Smooth muscle cell (in vitro differentiated cells): ENCODE measurements at regions not wholly inside any gene's neighbourhood (a gene's known extent, or its start where the extent isn't known, plus 50 kb on each side); places are given as distances from the start of the nearest gene placed in this dataset.

ENCODE experiments used
- DNase-seq: peaks from one replicate; lab custom pipeline; 2025; ENCODE audit not compliant: unreplicated experiment; lab: John Stamatoyannopoulos, UW
- H2AFZ ChIP-seq: fragments of 200-600 bp; sonication (generic); 2 replicates; pipeline ENCODE4 v1.6.0; 2016; ENCODE audit warnings: antibody characterized with exemption, low read depth, mild to moderate bottlenecking
- H3F3A ChIP-seq: fragments of 200-600 bp; sonication (generic); 2 replicates; pipeline ENCODE4 v1.6.0; 2017; ENCODE audit warnings: antibody characterized with exemption, low read depth
- H3K27ac ChIP-seq: fragments of 200-600 bp; sonication (generic); 2 replicates; pipeline ENCODE4 v1.5.1; 2016; ENCODE audit warnings: low read depth, mild to moderate bottlenecking
- H3K27me3 ChIP-seq: fragments of 200-600 bp; sonication (generic); 2 replicates; pipeline ENCODE4 v1.6.1; 2016; ENCODE audit warnings: low read depth, mild to moderate bottlenecking
- H3K36me3 ChIP-seq: fragments of 200-600 bp; sonication (generic); 2 replicates; pipeline ENCODE4 v1.5.1; 2016; ENCODE audit warnings: low read depth
- H3K4me1 ChIP-seq: fragments of 200-600 bp; sonication (generic); 2 replicates; pipeline ENCODE4 v1.5.1; 2016; ENCODE audit warnings: low read depth
- H3K4me2 ChIP-seq: fragments of 200-600 bp; sonication (generic); 2 replicates; pipeline ENCODE4 v1.6.0; 2016; ENCODE audit warnings: mild to moderate bottlenecking
- H3K4me3 ChIP-seq: fragments of 200-600 bp; sonication (generic); 2 replicates; pipeline ENCODE4 v1.5.1; 2016; ENCODE audit warnings: mild to moderate bottlenecking
- H3K79me2 ChIP-seq: fragments of 200-600 bp; sonication (generic); 2 replicates; pipeline ENCODE4 v1.6.0; 2016; ENCODE audit warnings: low read depth, mild to moderate bottlenecking
- H3K9ac ChIP-seq: fragments of 200-600 bp; sonication (generic); 2 replicates; pipeline ENCODE4 v1.6.0; 2016; ENCODE audit warnings: low read depth
- H3K9me3 ChIP-seq: fragments of 200-600 bp; sonication (generic); replicated peaks from 2 replicates; pipeline ENCODE4 v1.5.1; 2016; ENCODE audit warnings: low read depth
- H4K20me1 ChIP-seq: fragments of 200-600 bp; sonication (generic); 2 replicates; pipeline ENCODE4 v1.6.0; 2016; ENCODE audit warnings: low read depth
- CTCF ChIP-seq: fragments of 200-600 bp; sonication (generic); IDR thresholded peaks from 2 replicates; pipeline ENCODE4 v1.5.1; 2017; ENCODE audit warnings: borderline replicate concordance, mild to moderate bottlenecking, antibody characterized with exemption; ENCODE audit not compliant: insufficient read depth, poor library complexity, severe bottlenecking
- WGBS: methylation state at CpG from one replicate; pipeline ENCODE4 v1.1.7; 2016; ENCODE audit warnings: low lambda C conversion rate; 5-methylcytosine and 5-hydroxymethylcytosine counted together

GRCh38 chr3:43211681-43212080 is 74.7 kb upstream of the SNRK start:
- H3K4me3 ChIP-seq, result no peak overlapping the region
- H3K9ac ChIP-seq, result no peak overlapping the region
- DNase-seq, result no peak
- H3K27me3 ChIP-seq, result peaks cover 47% of the 10 kb centered on the region
- no peak overlapping the region for H3K27ac ChIP-seq
- no peaks in the 10 kb centered on the region for H3K79me2 ChIP-seq
- H3K4me1 ChIP-seq, result no peaks in the 10 kb centered on the region
- WGBS, result 90% methylated on average over 5 of the region's 5 CpGs
- no peak overlapping the region for H3K4me2 ChIP-seq
- no peaks in the 10 kb centered on the region for H3K36me3 ChIP-seq
- H3K9me3 ChIP-seq, result no peaks in the 10 kb centered on the region
- H4K20me1 ChIP-seq, result no peaks in the 10 kb centered on the region
- H2AFZ ChIP-seq, result no peak overlapping the region
- no peak for TF ChIP-seq CTCF
- H3F3A ChIP-seq, result no peaks in the 10 kb centered on the region

GRCh38 chr3:43210049-43211027 is 76.0 kb upstream of the SNRK start:
- Histone ChIP-seq H3K79me2 (no peaks in the 10 kb centered on the region), H2AFZ (no peak overlapping the region), H3F3A (no peaks in the 10 kb centered on the region), H3K27me3 (peaks cover 57% of the 10 kb centered on the region), H3K27ac (no peak overlapping the region), H3K36me3 (no peaks in the 10 kb centered on the region), H4K20me1 (no peaks in the 10 kb centered on the region), H3K9ac (no peak overlapping the region), H3K9me3 (no peaks in the 10 kb centered on the region), H3K4me2 (no peak overlapping the region), H3K4me1 (no peaks in the 10 kb centered on the region), H3K4me3 (no peak overlapping the region)
- WGBS, result 95% methylated on average over 8 of the region's 8 CpGs
- no peak for DNase-seq
- TF ChIP-seq CTCF, result no peak

GRCh38 chr3:43207628-43208085 is 78.7 kb upstream of the SNRK start:
- H3K9me3 ChIP-seq, result no peaks in the 10 kb centered on the region
- H3K4me3 ChIP-seq, result no peak overlapping the region
- H3K4me2 ChIP-seq, result no peak overlapping the region
- no peaks in the 10 kb centered on the region for H3F3A ChIP-seq
- H3K79me2 ChIP-seq, result no peaks in the 10 kb centered on the region
- no peaks in the 10 kb centered on the region for H3K36me3 ChIP-seq
- no peaks in the 10 kb centered on the region for H4K20me1 ChIP-seq
- TF ChIP-seq CTCF, result no peak
- no peak for DNase-seq
- WGBS, result 58% methylated on average over 3 of the region's 3 CpGs
- no peak overlapping the region for H2AFZ ChIP-seq
- peaks cover 42% of the 10 kb centered on the region for H3K27me3 ChIP-seq
- H3K4me1 ChIP-seq, result no peaks in the 10 kb centered on the region
- H3K27ac ChIP-seq, result no peak overlapping the region
- no peak overlapping the region for H3K9ac ChIP-seq

- DNase-seq, result no peak
- Histone ChIP-seq H3K9me3 (no peaks in the 10 kb centered on the region), H3F3A (no peaks in the 10 kb centered on the region), H2AFZ (no peak overlapping the region), H3K27ac (no peak overlapping the region), H3K4me1 (no peaks in the 10 kb centered on the region), H3K36me3 (no peaks in the 10 kb centered on the region), H4K20me1 (no peaks in the 10 kb centered on the region), H3K4me3 (no peak overlapping the region), H3K9ac (no peak overlapping the region), H3K4me2 (no peak overlapping the region), H3K79me2 (no peaks in the 10 kb centered on the region), H3K27me3 (peaks cover 42% of the 10 kb centered on the region)
- WGBS, result 81% methylated on average over 10 of the region's 10 CpGs
- TF ChIP-seq CTCF, result no peak
Observed at GRCh38 chr3:43206632-43207031, 79.7 kb upstream of the SNRK start.
